Loucy (cell line): ENCODE measurements at regions not wholly inside any gene's neighbourhood (a gene's known extent, or its start where the extent isn't known, plus 50 kb on each side); places are given as distances from the start of the nearest gene placed in this dataset.

Source experiments
- H2AFZ ChIP-seq: fragments of 200-600 bp; sonication (generic); 2 replicates; pipeline ENCODE4 v1.6.0; 2016; ENCODE audit warnings: antibody characterized with exemption, mild to moderate bottlenecking, low read length, moderate library complexity
- H3F3A ChIP-seq: fragments of 200-600 bp; 2 replicates; pipeline ENCODE4 v1.6.0; 2016; ENCODE audit warnings: antibody characterized with exemption, low read depth, mild to moderate bottlenecking
- H3K27me3 ChIP-seq: fragments of 200-600 bp; sonication (generic); 2 replicates; pipeline ENCODE4 v1.6.1; 2014; ENCODE audit warnings: low read length, mild to moderate bottlenecking; ENCODE audit not compliant: insufficient read depth, poor library complexity, severe bottlenecking
- H3K36me3 ChIP-seq: fragments of 200-600 bp; sonication (generic); 2 replicates; pipeline ENCODE4 v1.6.1; 2016; ENCODE audit warnings: low read length; ENCODE audit not compliant: insufficient read depth
- H3K4me1 ChIP-seq: fragments of 200-600 bp; sonication (generic); 2 replicates; pipeline ENCODE4 v1.5.1; 2014; ENCODE audit warnings: low read length, mild to moderate bottlenecking; ENCODE audit not compliant: insufficient read depth, poor library complexity, severe bottlenecking
- H3K4me2 ChIP-seq: fragments of 200-600 bp; sonication (generic); 2 replicates; pipeline ENCODE4 v1.6.0; 2014; ENCODE audit warnings: antibody characterized with exemption, low read length, low read depth, mild to moderate bottlenecking; ENCODE audit not compliant: poor library complexity, severe bottlenecking
- H3K4me3 ChIP-seq: fragments of 200-600 bp; sonication (generic); 2 replicates; pipeline ENCODE4 v1.5.1; 2014; ENCODE audit warnings: low read length, mild to moderate bottlenecking, mixed read lengths; ENCODE audit not compliant: poor library complexity, severe bottlenecking
- H3K79me2 ChIP-seq: fragments of 200-600 bp; sonication (generic); 2 replicates; pipeline ENCODE4 v1.6.1; 2014; ENCODE audit warnings: low read length; ENCODE audit not compliant: insufficient read depth
- H3K9ac ChIP-seq: fragments of 200-600 bp; sonication (generic); 2 replicates; pipeline ENCODE4 v1.6.0; 2014; ENCODE audit warnings: mild to moderate bottlenecking, low read depth, low read length, moderate library complexity; ENCODE audit not compliant: poor library complexity, severe bottlenecking
- H3K9me2 ChIP-seq: fragments of 200-600 bp; sonication (generic); replicated peaks from 2 replicates; pipeline ENCODE4 v1.6.1; 2016; ENCODE audit warnings: low read depth, low read length, mixed read lengths
- H3K9me3 ChIP-seq: fragments of 200-600 bp; sonication (generic); 2 replicates; pipeline ENCODE4 v1.6.1; 2014; ENCODE audit warnings: mild to moderate bottlenecking, antibody characterized with exemption, low read length, low read depth; ENCODE audit not compliant: insufficient read depth
- H4K20me1 ChIP-seq: fragments of 200-600 bp; sonication (generic); 2 replicates; pipeline ENCODE4 v1.6.0; 2014; ENCODE audit warnings: antibody characterized with exemption, low read length, mild to moderate bottlenecking; ENCODE audit not compliant: insufficient read depth, poor library complexity, severe bottlenecking
- CTCF ChIP-seq: fragments of 200-600 bp; sonication (generic); conservative IDR thresholded peaks from 2 replicates; pipeline ENCODE4 v1.5.1; 2014; ENCODE audit warnings: mild to moderate bottlenecking, antibody characterized with exemption, low read length
- EZH2phosphoT487 ChIP-seq: fragments of 200-600 bp; IDR thresholded peaks from 2 replicates; pipeline ENCODE4 v1.6.1; 2018; ENCODE audit warnings: antibody characterized with exemption, mild to moderate bottlenecking, moderate library complexity, borderline replicate concordance

DNA sequence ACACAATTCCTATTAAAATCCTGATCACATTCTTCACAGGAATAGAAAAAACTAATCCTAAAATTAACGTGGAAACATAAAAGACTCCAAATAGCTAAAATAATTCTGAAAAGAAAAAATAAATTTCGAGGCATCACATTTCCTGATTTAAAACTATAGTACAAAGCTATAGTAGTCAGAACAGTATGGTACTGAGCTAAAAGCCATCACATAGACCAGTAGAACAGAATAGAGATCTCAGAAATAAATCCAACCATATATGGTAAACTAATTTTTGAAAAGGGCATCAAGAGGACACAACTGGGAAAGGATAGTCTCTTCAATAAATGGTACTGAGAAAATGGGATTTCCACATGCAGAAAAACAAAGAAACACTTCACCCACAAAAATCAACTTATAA lies 125.2 kb upstream of the DAAM1 start:
- Histone ChIP-seq H3F3A (no peaks in the 10 kb centered on the region), H3K4me2 (no peak overlapping the region), H3K4me1 (no peaks in the 10 kb centered on the region), H3K9me2 (no peaks in the 10 kb centered on the region), H3K9ac (no peak overlapping the region), H3K4me3 (no peak overlapping the region), H3K79me2 (no peaks in the 10 kb centered on the region), H3K9me3 (no peaks in the 10 kb centered on the region; the same call in 1 of the 2 replicates), H4K20me1 (no peaks in the 10 kb centered on the region), H2AFZ (no peak overlapping the region), H3K36me3 (no peaks in the 10 kb centered on the region), H3K27me3 (no peaks in the 10 kb centered on the region)
- no peak for TF ChIP-seq CTCF
- TF ChIP-seq EZH2phosphoT487: no peak

GRCh38 chr14:59067127-59067894 lies 121.2 kb upstream of the DAAM1 start:
- Histone ChIP-seq H3K9me3 (no peaks in the 10 kb centered on the region; the same call in 1 of the 2 replicates), H2AFZ (peak overlapping the region; percentile 51; the same call in 1 of the 2 replicates), H3K4me1 (no peaks in the 10 kb centered on the region), H3K27me3 (no peaks in the 10 kb centered on the region), H3K36me3 (no peaks in the 10 kb centered on the region), H3K4me3 (no peak overlapping the region), H3K9ac (no peak overlapping the region), H3K9me2 (no peaks in the 10 kb centered on the region), H3K4me2 (no peak overlapping the region), H3K79me2 (no peaks in the 10 kb centered on the region), H3F3A (no peaks in the 10 kb centered on the region), H4K20me1 (no peaks in the 10 kb centered on the region)
- TF ChIP-seq CTCF: no peak

DNA sequence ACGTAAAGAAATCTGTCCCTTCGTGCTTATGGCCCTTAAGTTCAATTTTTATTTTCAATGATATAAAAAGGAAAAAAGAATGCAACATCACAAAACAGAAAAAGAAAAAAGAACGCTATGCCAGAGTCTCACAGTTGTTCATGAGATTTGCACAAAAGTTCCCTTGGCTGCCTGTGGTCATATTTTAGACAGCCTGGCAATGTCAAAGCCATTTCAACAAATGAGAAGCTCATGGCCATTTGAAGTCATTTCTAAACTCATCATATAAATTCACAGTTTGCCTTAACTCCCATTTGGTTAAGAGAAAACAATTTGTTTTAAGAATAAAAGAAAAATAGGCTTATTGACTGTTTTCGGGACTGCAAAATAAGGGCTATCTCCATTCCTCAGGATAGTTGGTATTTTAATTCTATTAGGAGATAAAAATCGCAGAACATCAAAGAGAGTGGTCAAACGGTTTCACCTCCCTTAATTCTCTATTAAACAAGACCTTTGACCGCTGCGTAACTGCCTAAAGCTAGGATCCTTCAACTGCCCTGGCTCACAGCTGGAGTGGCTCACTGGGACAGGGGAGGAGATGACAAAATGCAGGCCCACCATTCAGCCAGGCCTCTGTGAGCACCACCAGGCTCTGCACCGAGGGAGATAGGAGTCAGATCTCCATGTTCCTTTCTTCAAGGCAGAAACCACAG lies 119.2 kb upstream of the DAAM1 start:
- H3K36me3 ChIP-seq: no peaks in the 10 kb centered on the region
- no peaks in the 10 kb centered on the region for H3K79me2 ChIP-seq
- no peaks in the 10 kb centered on the region for H3K9me2 ChIP-seq
- H3K27me3 ChIP-seq: no peaks in the 10 kb centered on the region
- H3F3A ChIP-seq: no peaks in the 10 kb centered on the region
- no peak overlapping the region for H3K9ac ChIP-seq
- H3K9me3 ChIP-seq: no peaks in the 10 kb centered on the region
- H3K4me3 ChIP-seq: no peak overlapping the region
- no peaks in the 10 kb centered on the region for H3K4me1 ChIP-seq
- no peak overlapping the region for H3K4me2 ChIP-seq
- H2AFZ ChIP-seq: no peak overlapping the region
- no peaks in the 10 kb centered on the region for H4K20me1 ChIP-seq
- TF ChIP-seq EZH2phosphoT487 (no peak), CTCF (no peak)
